Breast epithelium (tissue), 4 donors: ENCODE measurements at regions not wholly inside any gene's neighbourhood (a gene's known extent, or its start where the extent isn't known, plus 50 kb on each side); places are given as distances from the start of the nearest gene placed in this dataset.

Source experiments
- DNase-seq, 2 donors: peaks; one replicate each; pipeline ENCODE4 v3.0.0-alpha.2; 2019; ENCODE audit warnings: low spot score in 2 of 2
- H3K27ac ChIP-seq, 2 donors: fragments of 200-600 bp; sonication (generic) in 1 of 2; one replicate each; pipeline ENCODE4 v1.5.1; 2016 to 2019; ENCODE audit warnings: mild to moderate bottlenecking in 1 of 2
- H3K27me3 ChIP-seq, 2 donors: fragments of 200-600 bp; sonication (generic) in 1 of 2; one replicate each; pipeline versions ENCODE4 v1.5.1 to v1.6.0; 2017 to 2019; ENCODE audit warnings: control low read depth in 1 of 2, mild to moderate bottlenecking in 1 of 2
- H3K36me3 ChIP-seq: fragments of 200-600 bp; one replicate; pipeline ENCODE4 v1.5.1; 2019
- H3K4me1 ChIP-seq, 2 donors: fragments of 200-600 bp; sonication (generic); one replicate each; pipeline ENCODE4 v1.5.1; 2016 to 2019; ENCODE audit warnings: control low read depth in 1 of 2
- H3K4me3 ChIP-seq, 3 donors: fragments of 200-600 bp; sonication (generic); 1 replicate in 2 of 3; 2 replicates in 1 of 3; pipeline ENCODE4 v1.5.1; 2016 to 2019; ENCODE audit warnings: mild to moderate bottlenecking in 3 of 3, moderate library complexity in 2 of 3
- H3K9me3 ChIP-seq, 2 donors: fragments of 200-600 bp; sonication (generic) in 1 of 2; one replicate each; pipeline ENCODE4 v1.5.1; 2016 to 2019; ENCODE audit warnings: control low read depth in 1 of 2
- CTCF ChIP-seq, 3 donors: fragments of 450-650 bp; IDR thresholded peaks; one replicate each; pipeline ENCODE4 v1.5.1; 2016 to 2017; ENCODE audit warnings: antibody characterized with exemption in 3 of 3, mild to moderate bottlenecking in 3 of 3, moderate library complexity in 3 of 3
- POLR2A ChIP-seq: fragments of 450-650 bp; IDR thresholded peaks from one replicate; pipeline ENCODE4 v1.6.1; 2016; ENCODE audit warnings: antibody characterized with exemption, mild to moderate bottlenecking, moderate library complexity
- POLR2AphosphoS5 ChIP-seq, 3 donors: sonication (generic); formaldehyde crosslinking; IDR thresholded peaks; one replicate each; pipeline ENCODE4 v1.6.1; 2017; ENCODE audit warnings: antibody characterized with exemption in 3 of 3
- intact Hi-C: fragments of 100-400 bp; cut with DNase I; formaldehyde crosslinking; loops from one replicate; pipeline ENCODE4 v1.15.1; 2023; ENCODE audit warnings: low total_unique reads

GRCh38 chr6:130625825-130626527 lies 201.2 kb upstream of the SMLR1 start:
- Histone ChIP-seq H3K9me3 (peaks cover 0 to 5% of the 10 kb centered on the region in 2 donors), H3K36me3 (no peaks in the 10 kb centered on the region), H3K27ac (no peak overlapping the region), H3K27me3 (no peaks in the 10 kb centered on the region), H3K4me3 (no peak overlapping the region), H3K4me1 (no peaks in the 10 kb centered on the region)
- TF ChIP-seq POLR2A = no peak
- no peak for TF ChIP-seq POLR2AphosphoS5 (IDR thresholded peaks at IDR 0.05)
- TF ChIP-seq CTCF (IDR thresholded peaks at IDR 0.05) = no peak
- no peak for DNase-seq
- intact Hi-C loops = no loop called here

GRCh38 chr6:130628862-130629261 lies 198.3 kb upstream of the SMLR1 start:
- intact Hi-C loops = no loop called here
- Histone ChIP-seq H3K4me1 (no peaks in the 10 kb centered on the region), H3K9me3 (no peaks in the 10 kb centered on the region), H3K36me3 (no peaks in the 10 kb centered on the region), H3K27me3 (no peaks in the 10 kb centered on the region), H3K27ac (no peak overlapping the region), H3K4me3 (no peak overlapping the region)
- no peak for DNase-seq
- no peak for TF ChIP-seq POLR2A
- TF ChIP-seq POLR2AphosphoS5 (IDR thresholded peaks at IDR 0.05) = no peak
- TF ChIP-seq CTCF (IDR thresholded peaks at IDR 0.05) = no peak

GRCh38 chr6:130629640-130630039 lies 197.6 kb upstream of the SMLR1 start:
- H3K4me3 ChIP-seq = no peak overlapping the region
- TF ChIP-seq POLR2AphosphoS5 (IDR thresholded peaks at IDR 0.05) (no peak), CTCF (IDR thresholded peaks at IDR 0.05) (no peak)
- DNase-seq = no peak
- H3K36me3 ChIP-seq = no peaks in the 10 kb centered on the region
- no peaks in the 10 kb centered on the region for H3K9me3 ChIP-seq
- H3K27me3 ChIP-seq = no peaks in the 10 kb centered on the region
- H3K4me1 ChIP-seq = no peaks in the 10 kb centered on the region
- no peak overlapping the region for H3K27ac ChIP-seq
- intact Hi-C loops = no loop called here

GRCh38 chr6:130632277-130632676 lies 194.9 kb upstream of the SMLR1 start:
- no peak overlapping the region for H3K4me3 ChIP-seq
- H3K9me3 ChIP-seq = no peaks in the 10 kb centered on the region
- H3K4me1 ChIP-seq = no peaks in the 10 kb centered on the region
- TF ChIP-seq POLR2A (no peak), CTCF (IDR thresholded peaks at IDR 0.05) (no peak), POLR2AphosphoS5 (IDR thresholded peaks at IDR 0.05) (no peak)
- H3K27me3 ChIP-seq = no peaks in the 10 kb centered on the region
- intact Hi-C loops = no loop called here
- no peak overlapping the region for H3K27ac ChIP-seq
- no peak for DNase-seq
- no peaks in the 10 kb centered on the region for H3K36me3 ChIP-seq

GRCh38 chr6:130632897-130633296 lies 194.3 kb upstream of the SMLR1 start:
- Histone ChIP-seq H3K27me3 (no peaks in the 10 kb centered on the region), H3K4me3 (no peak overlapping the region), H3K36me3 (no peaks in the 10 kb centered on the region), H3K4me1 (no peaks in the 10 kb centered on the region), H3K9me3 (no peaks in the 10 kb centered on the region), H3K27ac (no peak overlapping the region)
- no peak for DNase-seq
- intact Hi-C loops = no loop called here
- no peak for TF ChIP-seq POLR2AphosphoS5 (IDR thresholded peaks at IDR 0.05)
- no peak for TF ChIP-seq POLR2A
- TF ChIP-seq CTCF (IDR thresholded peaks at IDR 0.05) = no peak
